Breast epithelium (tissue), 3 donors: ENCODE measurements at regions not wholly inside any gene's neighbourhood (a gene's known extent, or its start where the extent isn't known, plus 50 kb on each side); places are given as distances from the start of the nearest gene placed in this dataset.

ENCODE experiments used
- POLR2A ChIP-seq: fragments of 450-650 bp; IDR thresholded peaks from one replicate; pipeline ENCODE4 v1.6.1; 2016; ENCODE audit warnings: antibody characterized with exemption, mild to moderate bottlenecking, moderate library complexity
- POLR2AphosphoS5 ChIP-seq, 3 donors: sonication (generic); formaldehyde crosslinking; IDR thresholded peaks; one replicate each; pipeline ENCODE4 v1.6.1; 2017; ENCODE audit warnings: antibody characterized with exemption in 3 of 3
- TF ChIP-seq, protein P1 (sequence below), 3 donors: fragments of 450-650 bp; IDR thresholded peaks; one replicate each; pipeline ENCODE4 v1.5.1; 2016 to 2017; ENCODE audit warnings: antibody characterized with exemption in 3 of 3, mild to moderate bottlenecking in 3 of 3, moderate library complexity in 3 of 3

DNA sequence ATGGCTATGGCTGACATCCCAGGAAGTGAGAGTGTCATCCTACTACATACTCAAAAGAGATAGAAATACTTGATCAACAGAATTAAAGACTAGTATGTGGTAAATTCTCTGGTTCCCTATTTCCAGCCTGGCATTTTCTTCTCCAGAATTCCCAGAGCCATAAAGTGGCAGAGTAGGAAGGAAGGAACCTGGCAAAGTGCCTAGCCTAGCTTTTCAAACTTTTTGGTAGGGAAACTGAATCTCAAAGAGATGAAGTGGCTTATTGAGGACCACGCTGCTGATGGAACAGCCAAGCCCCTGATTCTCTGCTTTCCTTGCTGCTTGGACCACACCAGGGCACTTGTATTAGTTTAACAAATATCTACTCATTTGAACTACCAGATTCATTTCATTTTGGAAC, 312.4 kb upstream of the RORA start:
- TF ChIP-seq, protein P1, sequence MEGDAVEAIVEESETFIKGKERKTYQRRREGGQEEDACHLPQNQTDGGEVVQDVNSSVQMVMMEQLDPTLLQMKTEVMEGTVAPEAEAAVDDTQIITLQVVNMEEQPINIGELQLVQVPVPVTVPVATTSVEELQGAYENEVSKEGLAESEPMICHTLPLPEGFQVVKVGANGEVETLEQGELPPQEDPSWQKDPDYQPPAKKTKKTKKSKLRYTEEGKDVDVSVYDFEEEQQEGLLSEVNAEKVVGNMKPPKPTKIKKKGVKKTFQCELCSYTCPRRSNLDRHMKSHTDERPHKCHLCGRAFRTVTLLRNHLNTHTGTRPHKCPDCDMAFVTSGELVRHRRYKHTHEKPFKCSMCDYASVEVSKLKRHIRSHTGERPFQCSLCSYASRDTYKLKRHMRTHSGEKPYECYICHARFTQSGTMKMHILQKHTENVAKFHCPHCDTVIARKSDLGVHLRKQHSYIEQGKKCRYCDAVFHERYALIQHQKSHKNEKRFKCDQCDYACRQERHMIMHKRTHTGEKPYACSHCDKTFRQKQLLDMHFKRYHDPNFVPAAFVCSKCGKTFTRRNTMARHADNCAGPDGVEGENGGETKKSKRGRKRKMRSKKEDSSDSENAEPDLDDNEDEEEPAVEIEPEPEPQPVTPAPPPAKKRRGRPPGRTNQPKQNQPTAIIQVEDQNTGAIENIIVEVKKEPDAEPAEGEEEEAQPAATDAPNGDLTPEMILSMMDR (IDR thresholded peaks at IDR 0.05) = no peak
- TF ChIP-seq POLR2AphosphoS5 (IDR thresholded peaks at IDR 0.05) = no peak
- no peak for TF ChIP-seq POLR2A
